Uterus (tissue), 2 donors: ENCODE measurements at regions not wholly inside any gene's neighbourhood (a gene's known extent, or its start where the extent isn't known, plus 50 kb on each side); places are given as distances from the start of the nearest gene placed in this dataset.

ENCODE experiments used
- POLR2A ChIP-seq, 2 donors: fragments of 450-650 bp; IDR thresholded peaks; one replicate each; pipeline ENCODE4 v1.6.1; 2016; ENCODE audit warnings: antibody characterized with exemption in 2 of 2, mild to moderate bottlenecking in 1 of 2, moderate library complexity in 1 of 2
- TF ChIP-seq, protein P1 (sequence below), 4 experiments: fragments of 200-600 bp in 2 of 4; fragments of 450-650 bp in 2 of 4; sonication (generic) in 2 of 4; IDR thresholded peaks; one replicate each; pipeline ENCODE4 v1.5.1; 2016 to 2019; ENCODE audit warnings: antibody characterized with exemption in 4 of 4, mild to moderate bottlenecking in 2 of 4, moderate library complexity in 1 of 4

DNA sequence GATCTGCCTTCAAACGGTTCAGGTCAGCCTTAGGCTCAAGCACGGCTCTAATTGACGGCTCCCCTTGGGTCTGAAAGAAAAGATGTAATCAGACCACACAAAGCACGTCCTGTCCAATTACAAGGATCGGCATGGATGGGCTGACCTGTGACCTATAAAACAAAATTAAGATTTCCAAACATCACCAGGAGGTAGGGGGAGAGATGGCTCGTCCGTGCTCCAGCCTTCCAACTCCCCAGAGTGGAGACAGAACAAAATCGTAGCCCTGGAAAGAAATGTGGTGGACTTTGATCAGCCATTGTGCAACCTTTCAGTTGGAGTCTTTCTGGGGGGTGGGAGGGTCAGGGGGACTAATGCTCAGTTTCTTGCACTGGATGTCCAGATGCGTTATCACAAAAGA, 226.6 kb upstream of the DIO3 start:
- TF ChIP-seq, protein P1, sequence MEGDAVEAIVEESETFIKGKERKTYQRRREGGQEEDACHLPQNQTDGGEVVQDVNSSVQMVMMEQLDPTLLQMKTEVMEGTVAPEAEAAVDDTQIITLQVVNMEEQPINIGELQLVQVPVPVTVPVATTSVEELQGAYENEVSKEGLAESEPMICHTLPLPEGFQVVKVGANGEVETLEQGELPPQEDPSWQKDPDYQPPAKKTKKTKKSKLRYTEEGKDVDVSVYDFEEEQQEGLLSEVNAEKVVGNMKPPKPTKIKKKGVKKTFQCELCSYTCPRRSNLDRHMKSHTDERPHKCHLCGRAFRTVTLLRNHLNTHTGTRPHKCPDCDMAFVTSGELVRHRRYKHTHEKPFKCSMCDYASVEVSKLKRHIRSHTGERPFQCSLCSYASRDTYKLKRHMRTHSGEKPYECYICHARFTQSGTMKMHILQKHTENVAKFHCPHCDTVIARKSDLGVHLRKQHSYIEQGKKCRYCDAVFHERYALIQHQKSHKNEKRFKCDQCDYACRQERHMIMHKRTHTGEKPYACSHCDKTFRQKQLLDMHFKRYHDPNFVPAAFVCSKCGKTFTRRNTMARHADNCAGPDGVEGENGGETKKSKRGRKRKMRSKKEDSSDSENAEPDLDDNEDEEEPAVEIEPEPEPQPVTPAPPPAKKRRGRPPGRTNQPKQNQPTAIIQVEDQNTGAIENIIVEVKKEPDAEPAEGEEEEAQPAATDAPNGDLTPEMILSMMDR (IDR thresholded peaks at IDR 0.05), result no peak
- TF ChIP-seq POLR2A (IDR thresholded peaks at IDR 0.05), result no peak
